OCI-LY7 (cell line): ENCODE measurements at regions not wholly inside any gene's neighbourhood (a gene's known extent, or its start where the extent isn't known, plus 50 kb on each side); places are given as distances from the start of the nearest gene placed in this dataset.

Experiments
- BruUV-seq: library from RNA; stranded (reverse); fragments of 400-500 nt; replicated peaks from 2 replicates; lab custom pipeline; 2021; lab: Mats Ljungman, UMichigan
- CTCF ChIA-PET: fragments of 300-600 bp; sonication (Branson Sonifier 250); formaldehyde crosslinking; loops from one replicate; lab custom pipeline; 2022; ENCODE audit warnings: antibody characterized with exemption; ENCODE audit not compliant: unreplicated experiment; lab: Charles Lee
- POLR2A ChIA-PET: fragments of 300-600 bp; sonication (Branson Sonifier 250); formaldehyde crosslinking; loops from one replicate; lab custom pipeline; 2022; ENCODE audit warnings: antibody characterized with exemption; lab: Charles Lee
- DNase-seq: peaks from one replicate; pipeline ENCODE4 v3.0.0-alpha.2; 2015; ENCODE audit warnings: low spot score
- H2AFZ ChIP-seq: fragments of 200-600 bp; sonication (generic), shearing (Covaris generic); 2 replicates; pipeline ENCODE4 v1.6.1; 2014; ENCODE audit warnings: mild to moderate bottlenecking, antibody characterized with exemption, low read length, moderate library complexity
- H3K27ac ChIP-seq: fragments of 200-600 bp; sonication (generic); 2 replicates; pipeline ENCODE4 v1.5.1; 2014; ENCODE audit warnings: mixed run types, low read depth, mild to moderate bottlenecking, moderate library complexity, low read length, inconsistent platforms; ENCODE audit not compliant: poor library complexity, severe bottlenecking
- H3K36me3 ChIP-seq: fragments of 200-600 bp; sonication (generic); 2 replicates; pipeline ENCODE4 v1.6.1; 2014; ENCODE audit warnings: mild to moderate bottlenecking, antibody characterized with exemption, low read length, moderate library complexity, mixed read lengths; ENCODE audit not compliant: insufficient read depth
- H3K4me1 ChIP-seq: fragments of 200-600 bp; sonication (generic); 2 replicates; pipeline ENCODE4 v1.5.1; 2014; ENCODE audit warnings: mild to moderate bottlenecking, low read length; ENCODE audit not compliant: insufficient read depth, poor library complexity, severe bottlenecking
- H3K4me2 ChIP-seq: fragments of 200-600 bp; sonication (generic); 2 replicates; pipeline ENCODE4 v1.6.1; 2014; ENCODE audit warnings: mild to moderate bottlenecking, low read length
- H3K4me3 ChIP-seq: fragments of 200-600 bp; sonication (generic); 2 replicates; pipeline ENCODE4 v1.5.1; 2014; ENCODE audit warnings: mild to moderate bottlenecking, low read depth, low read length; ENCODE audit not compliant: poor library complexity, severe bottlenecking
- H3K79me2 ChIP-seq: fragments of 200-600 bp; sonication (generic); 2 replicates; pipeline ENCODE4 v1.6.1; 2016; ENCODE audit warnings: low read depth, mild to moderate bottlenecking, low read length, moderate library complexity, mixed read lengths; ENCODE audit not compliant: insufficient read depth
- H3K9me2 ChIP-seq: fragments of 200-600 bp; sonication (generic); 2 replicates; pipeline ENCODE4 v1.6.1; 2016; ENCODE audit warnings: mild to moderate bottlenecking, low read length, mixed read lengths; ENCODE audit not compliant: insufficient read depth
- H3K9me3 ChIP-seq: fragments of 200-600 bp; sonication (generic); 2 replicates; pipeline ENCODE4 v1.6.1; 2014; ENCODE audit warnings: mild to moderate bottlenecking, mixed run types, low read length, mixed read lengths
- H4K20me1 ChIP-seq: fragments of 200-600 bp; sonication (generic); 2 replicates; pipeline ENCODE4 v1.6.1; 2014; ENCODE audit warnings: mild to moderate bottlenecking, antibody characterized with exemption, low read length, moderate library complexity, mixed read lengths; ENCODE audit not compliant: insufficient read depth
- CTCF ChIP-seq: fragments of 200-600 bp; sonication (generic); conservative IDR thresholded peaks from 2 replicates; pipeline ENCODE4 v1.5.1; 2014; ENCODE audit warnings: mild to moderate bottlenecking, antibody characterized with exemption, low read length, moderate library complexity, mixed read lengths
- EZH2phosphoT487 ChIP-seq: fragments of 200-600 bp; sonication (generic); IDR thresholded peaks from 2 replicates; pipeline ENCODE4 v1.6.1; 2018; ENCODE audit warnings: low read depth, borderline replicate concordance, mild to moderate bottlenecking, mixed run types, antibody characterized with exemption, low read length, moderate library complexity, mixed read lengths
- intact Hi-C: fragments of 100-400 bp; cut with micrococcal nuclease; formaldehyde crosslinking; loops from one replicate; pipeline ENCODE4 v1.10.0; 2022; ENCODE audit not compliant: unreplicated experiment

GRCh38 chrX:7318661-7319060 is 170.7 kb upstream of the PUDP start:
- Histone ChIP-seq H3K9me2 (no peaks in the 10 kb centered on the region), H3K9me3 (no peaks in the 10 kb centered on the region)
- intact Hi-C loops, result no loop called here

GRCh38 chrX:7318241-7318640 is 170.3 kb upstream of the PUDP start:
- Histone ChIP-seq H3K9me3 (no peaks in the 10 kb centered on the region), H3K27ac (no peak overlapping the region), H3K4me3 (no peak overlapping the region), H3K9me2 (no peaks in the 10 kb centered on the region), H3K4me2 (no peak overlapping the region), H3K4me1 (no peaks in the 10 kb centered on the region), H3K79me2 (no peaks in the 10 kb centered on the region), H3K36me3 (peaks cover 35% of the 10 kb centered on the region), H4K20me1 (no peaks in the 10 kb centered on the region), H2AFZ (no peak overlapping the region)
- CTCF ChIA-PET, result no interaction called here
- DNase-seq, result no peak
- no TSS peak for BruUV-seq
- intact Hi-C loops, result no loop called here
- TF ChIP-seq EZH2phosphoT487 (no peak), CTCF (no peak)
- POLR2A ChIA-PET, result no interaction called here

More at GRCh38 chrX:7318661-7319060, 170.7 kb upstream of the PUDP start:
- no peaks in the 10 kb centered on the region for H4K20me1 ChIP-seq
- no peaks in the 10 kb centered on the region for H3K79me2 ChIP-seq
- no peak overlapping the region for H3K27ac ChIP-seq
- no peak for TF ChIP-seq CTCF
- no peak for TF ChIP-seq EZH2phosphoT487
- peaks cover 31% of the 10 kb centered on the region for H3K36me3 ChIP-seq
- H3K4me1 ChIP-seq, result no peaks in the 10 kb centered on the region
- H2AFZ ChIP-seq, result no peak overlapping the region
- ChIA-PET CTCF (no interaction called here), POLR2A (no interaction called here)
- no peak overlapping the region for H3K4me2 ChIP-seq
- no peak overlapping the region for H3K4me3 ChIP-seq
- BruUV-seq, result no TSS peak
- no peak for DNase-seq

- Histone ChIP-seq H2AFZ (no peak overlapping the region), H3K9me3 (no peaks in the 10 kb centered on the region), H3K9me2 (no peaks in the 10 kb centered on the region), H4K20me1 (no peaks in the 10 kb centered on the region), H3K36me3 (peaks cover 43% of the 10 kb centered on the region), H3K4me3 (no peak overlapping the region), H3K4me1 (no peaks in the 10 kb centered on the region), H3K27ac (no peak overlapping the region), H3K79me2 (no peaks in the 10 kb centered on the region), H3K4me2 (no peak overlapping the region)
- CTCF ChIA-PET, result no interaction called here
- no peak for TF ChIP-seq CTCF
- no peak for TF ChIP-seq EZH2phosphoT487
- POLR2A ChIA-PET, result no interaction called here
- intact Hi-C loops, result no loop called here
- no TSS peak for BruUV-seq
- DNase-seq, result no peak
Observed at GRCh38 chrX:7316887-7317286, 168.9 kb upstream of the PUDP start.
